Stomach (tissue), 8 donors: ENCODE measurements at regions not wholly inside any gene's neighbourhood (a gene's known extent, or its start where the extent isn't known, plus 50 kb on each side); places are given as distances from the start of the nearest gene placed in this dataset.
"Not testable (repeated sequence)": the region's sequence is repeated elsewhere in the genome, so short reads cannot be mapped to it uniquely, and the experiment has no call there.

Experiments
- DNase-seq, 2 donors: peaks; one replicate each; pipeline versions ENCODE4 v3.0.0 to v3.0.0-alpha.2; 2013 to 2019
- H3K27ac ChIP-seq, 5 donors: fragments of 200-600 bp in 4 of 5; sonication (generic) in 4 of 5; one replicate each; pipeline ENCODE4 v1.5.1; 2013 to 2019; ENCODE audit warnings: mild to moderate bottlenecking in 1 of 5, moderate library complexity in 1 of 5
- H3K27me3 ChIP-seq, 3 donors: fragments of 200-600 bp; sonication (generic); one replicate each; pipeline ENCODE4 v1.5.1; 2017 to 2019; ENCODE audit warnings: mixed run types in 1 of 3
- H3K36me3 ChIP-seq, 4 donors: fragments of 200-600 bp; sonication (generic); 1 replicate in 3 of 4; 2 replicates in 1 of 4; pipeline ENCODE4 v1.5.1; 2016 to 2019
- H3K4me1 ChIP-seq, 4 donors: fragments of 200-600 bp; sonication (generic); one replicate each; pipeline ENCODE4 v1.5.1; 2016 to 2019
- H3K4me3 ChIP-seq, 4 donors: fragments of 200-600 bp; sonication (generic) in 3 of 4; one replicate each; pipeline ENCODE4 v1.5.1; 2016 to 2019; ENCODE audit warnings: mild to moderate bottlenecking in 1 of 4
- H3K9me3 ChIP-seq, 4 donors: fragments of 200-600 bp; sonication (generic); one replicate each; pipeline ENCODE4 v1.5.1; 2016 to 2019
- CTCF ChIP-seq, 7 experiments: fragments of 450-650 bp in 4 of 7; fragments of 200-600 bp in 3 of 7; sonication (generic) in 3 of 7; IDR thresholded peaks; one replicate each; pipeline ENCODE4 v1.5.1; 2016 to 2019; ENCODE audit warnings: antibody characterized with exemption in 7 of 7, control low read depth in 2 of 7, mild to moderate bottlenecking in 1 of 7
- EP300 ChIP-seq: sonication (generic); formaldehyde crosslinking; IDR thresholded peaks from one replicate; pipeline ENCODE4 v1.6.1; 2017; ENCODE audit warnings: antibody characterized with exemption
- POLR2A ChIP-seq, 4 donors: fragments of 450-650 bp; IDR thresholded peaks; one replicate each; pipeline ENCODE4 v1.6.1; 2016; ENCODE audit warnings: antibody characterized with exemption in 4 of 4, control low read depth in 2 of 4, mild to moderate bottlenecking in 1 of 4, moderate library complexity in 1 of 4
- POLR2AphosphoS5 ChIP-seq, 3 donors: sonication (generic); formaldehyde crosslinking; IDR thresholded peaks; one replicate each; pipeline ENCODE4 v1.6.1; 2016; ENCODE audit warnings: antibody characterized with exemption in 3 of 3
- WGBS, 5 donors: extraction: QIAGEN DNeasy Blood & Tissue Kit in 3 of 5; methylation state at CpG; one replicate each; pipeline versions ENCODE4 v1.1.5 to v1.1.7; 2013 to 2018; 5-methylcytosine and 5-hydroxymethylcytosine counted together
- intact Hi-C: fragments of 100-400 bp; cut with DNase I; formaldehyde crosslinking; loops from one replicate; pipeline ENCODE4 v1.15.1; 2023; ENCODE audit warnings: low total_unique reads
- donor health status: healthy with polysubstance abuse.
- donor health status: Bipolar disorder and iron deficiency.
- donor health status: healthy.

- Histone ChIP-seq H3K4me1 (peaks cover 0 to 7% (median 0%) of the 10 kb centered on the region in 4 donors), H3K27ac (no peak overlapping the region), H3K4me3 (no peak overlapping the region), H3K9me3 (no peaks in the 10 kb centered on the region), H3K36me3 (no peaks in the 10 kb centered on the region), H3K27me3 (no peaks in the 10 kb centered on the region)
- intact Hi-C loops = no loop called here
- 82 to 92% (median 91%) methylated on average over 3 of the region's 3 CpGs for WGBS, 5 donors
- DNase-seq = no peak
- TF ChIP-seq POLR2AphosphoS5 (IDR thresholded peaks at IDR 0.05) (no peak), EP300 (no peak)
Observed at GRCh38 chr3:177703788-177704187, 506.5 kb upstream of the TBL1XR1 start.

GRCh38 chr3:177705976-177706823, 508.9 kb upstream of the TBL1XR1 start:
- Histone ChIP-seq H3K27ac (no peak overlapping the region), H3K36me3 (no peaks in the 10 kb centered on the region), H3K9me3 (no peaks in the 10 kb centered on the region), H3K27me3 (no peaks in the 10 kb centered on the region), H3K4me3 (no peak overlapping the region), H3K4me1 (peaks cover 0 to 7% (median 0%) of the 10 kb centered on the region in 4 donors)
- TF ChIP-seq POLR2AphosphoS5 (IDR thresholded peaks at IDR 0.05) = no peak
- no peak for TF ChIP-seq POLR2A (IDR thresholded peaks at IDR 0.05)
- TF ChIP-seq CTCF (IDR thresholded peaks at IDR 0.05) = no peak
- TF ChIP-seq EP300 = no peak
- intact Hi-C loops = no loop called here
- peak in 1 of 2 donors; percentile 54 for DNase-seq
- WGBS, 5 donors = 46 to 70% (median 55%) methylated on average over 4 of the region's 4 CpGs

GRCh38 chr3:177709470-177709869, 512.2 kb upstream of the TBL1XR1 start:
- H3K36me3 ChIP-seq, intact Hi-C loops, H3K27me3 ChIP-seq, H3K9me3 ChIP-seq, H3K27ac ChIP-seq, DNase-seq, H3K4me3 ChIP-seq: not testable (repeated sequence)
- H3K4me1 ChIP-seq = peaks cover 0 to 11% (median 3%) of the 10 kb centered on the region in 4 donors
- WGBS, 5 donors = 95 to 96% (median 95%) methylated on average over 7 of the region's 7 CpGs

- Histone ChIP-seq H3K4me1 (peaks cover 0 to 17% (median 6%) of the 10 kb centered on the region in 4 donors), H3K9me3 (no peaks in the 10 kb centered on the region), H3K27me3 (no peaks in the 10 kb centered on the region), H3K36me3 (no peaks in the 10 kb centered on the region), H3K4me3 (no peak overlapping the region), H3K27ac (no peak overlapping the region)
- TF ChIP-seq CTCF (IDR thresholded peaks at IDR 0.05) (no peak), POLR2A (IDR thresholded peaks at IDR 0.05) (no peak), EP300 (no peak), POLR2AphosphoS5 (IDR thresholded peaks at IDR 0.05) (no peak)
- intact Hi-C loops = no loop called here
- DNase-seq = no peak
Observed at GRCh38 chr3:177710506-177710905, 513.2 kb upstream of the TBL1XR1 start.

- Histone ChIP-seq H3K9me3 (no peaks in the 10 kb centered on the region), H3K4me1 (peaks cover 0 to 12% (median 5%) of the 10 kb centered on the region in 4 donors), H3K27me3 (no peaks in the 10 kb centered on the region), H3K4me3 (no peak overlapping the region), H3K36me3 (no peaks in the 10 kb centered on the region), H3K27ac (no peak overlapping the region)
- TF ChIP-seq EP300 = no peak
- no peak for TF ChIP-seq CTCF (IDR thresholded peaks at IDR 0.05)
- TF ChIP-seq POLR2AphosphoS5 (IDR thresholded peaks at IDR 0.05) = no peak
- TF ChIP-seq POLR2A (IDR thresholded peaks at IDR 0.05) = no peak
- intact Hi-C loops = no loop called here
- 86 to 93% (median 90%) methylated on average over 4 of the region's 4 CpGs for WGBS, 5 donors
- no peak for DNase-seq
Observed at GRCh38 chr3:177711637-177712036, 514.4 kb upstream of the TBL1XR1 start.
